Testis (tissue), 2 donors: ENCODE measurements at regions not wholly inside any gene's neighbourhood (a gene's known extent, or its start where the extent isn't known, plus 50 kb on each side); places are given as distances from the start of the nearest gene placed in this dataset.

ENCODE experiments used
- DNase-seq: peaks from one replicate; pipeline ENCODE4 v3.0.0-alpha.2; 2019
- H3K27ac ChIP-seq, 2 donors: fragments of 200-600 bp; sonication (generic); one replicate each; pipeline ENCODE4 v1.5.1; 2019
- H3K27me3 ChIP-seq: fragments of 200-600 bp; sonication (generic); one replicate; pipeline ENCODE4 v1.5.1; 2019
- H3K36me3 ChIP-seq: fragments of 200-600 bp; sonication (generic); one replicate; pipeline ENCODE4 v1.5.1; 2017; ENCODE audit warnings: low read depth; ENCODE audit errors: missing control alignments
- H3K4me1 ChIP-seq: fragments of 200-600 bp; sonication (generic); one replicate; pipeline ENCODE4 v1.5.1; 2019
- H3K4me3 ChIP-seq, 2 donors: fragments of 200-600 bp; sonication (generic); one replicate each; pipeline ENCODE4 v1.5.1; 2017 to 2019
- H3K9me3 ChIP-seq: fragments of 200-600 bp; sonication (generic); one replicate; pipeline ENCODE4 v1.5.1; 2017
- CTCF ChIP-seq, 3 experiments: fragments of 450-650 bp in 2 of 3; fragments of 200-600 bp in 1 of 3; sonication (generic) in 1 of 3; IDR thresholded peaks; one replicate each; pipeline ENCODE4 v1.5.1; 2016 to 2019; ENCODE audit warnings: antibody characterized with exemption in 3 of 3, mild to moderate bottlenecking in 2 of 3, moderate library complexity in 1 of 3
- POLR2A ChIP-seq: fragments of 450-650 bp; IDR thresholded peaks from one replicate; pipeline ENCODE4 v1.6.1; 2017; ENCODE audit warnings: antibody characterized with exemption, mild to moderate bottlenecking, moderate library complexity
- WGBS, 2 donors: methylation state at CpG; one replicate each; pipeline ENCODE4 v1.1.5; 2018; 5-methylcytosine and 5-hydroxymethylcytosine counted together
- intact Hi-C: fragments of 100-400 bp; cut with DNase I; formaldehyde crosslinking; loops from one replicate; pipeline ENCODE4 v1.15.1; 2023; ENCODE audit warnings: low total_unique reads

GRCh38 chr22:48840112-48840949 is 987.3 kb downstream of the BRD1 start:
- TF ChIP-seq POLR2A: no peak
- 84 to 86% methylated on average over 12 to 16 of the region's 16 CpGs for WGBS, 2 donors
- Histone ChIP-seq H3K36me3 (no peaks in the 10 kb centered on the region), H3K4me3 (no peak overlapping the region), H3K4me1 (peaks cover 5% of the 10 kb centered on the region), H3K27ac (no peak overlapping the region), H3K9me3 (no peaks in the 10 kb centered on the region), H3K27me3 (no peaks in the 10 kb centered on the region)
- DNase-seq: no peak
- intact Hi-C loops: no loop called here

GRCh38 chr22:48838846-48839730 is 988.6 kb downstream of the BRD1 start:
- Histone ChIP-seq H3K4me1 (peaks cover 5% of the 10 kb centered on the region), H3K27me3 (no peaks in the 10 kb centered on the region), H3K9me3 (no peaks in the 10 kb centered on the region), H3K27ac (no peak overlapping the region), H3K36me3 (no peaks in the 10 kb centered on the region), H3K4me3 (no peak overlapping the region)
- TF ChIP-seq CTCF (IDR thresholded peaks at IDR 0.05) (no peak), POLR2A (no peak)
- DNase-seq: no peak
- WGBS, 2 donors: 74 to 85% methylated on average over 19 of the region's 19 CpGs
- intact Hi-C loops: no loop called here

- no peak for TF ChIP-seq POLR2A
- TF ChIP-seq CTCF (IDR thresholded peaks at IDR 0.05): no peak
- intact Hi-C loops: no loop called here
- Histone ChIP-seq H3K27me3 (no peaks in the 10 kb centered on the region), H3K36me3 (no peaks in the 10 kb centered on the region), H3K4me1 (peaks cover 5% of the 10 kb centered on the region), H3K27ac (no peak overlapping the region), H3K9me3 (no peaks in the 10 kb centered on the region), H3K4me3 (no peak overlapping the region)
- no peak for DNase-seq
- 74 to 90% methylated on average over 12 to 16 of the region's 16 CpGs for WGBS, 2 donors
Measured at GRCh38 chr22:48838376-48838775, 989.3 kb downstream of the BRD1 start.

- intact Hi-C loops: no loop called here
- no peak for TF ChIP-seq POLR2A
- TF ChIP-seq CTCF (IDR thresholded peaks at IDR 0.05): no peak
- H3K4me3 ChIP-seq: no peak overlapping the region
- WGBS, 2 donors: 62 to 73% methylated on average over 16 of the region's 16 CpGs
- H3K36me3 ChIP-seq: no peaks in the 10 kb centered on the region
- no peaks in the 10 kb centered on the region for H3K27me3 ChIP-seq
- H3K9me3 ChIP-seq: no peaks in the 10 kb centered on the region
- H3K27ac ChIP-seq: no peak overlapping the region
- DNase-seq: no peak
- H3K4me1 ChIP-seq: peaks cover 5% of the 10 kb centered on the region
Measured at GRCh38 chr22:48837341-48837935, 990.2 kb downstream of the BRD1 start.
